A549 (cell line): ENCODE measurements at regions not wholly inside any gene's neighbourhood (a gene's known extent, or its start where the extent isn't known, plus 50 kb on each side); places are given as distances from the start of the nearest gene placed in this dataset.
A peak's percentile ranks its signal among the peaks of the same experiment; 100 is the strongest.

Source experiments
- ATAC-seq, 2 experiments: fragments of 200-7000 bp in 1 of 2; fragments of >200 bp in 1 of 2; cut with Nextera tagmentation in 1 of 2; cut with Tn5 transposase in 1 of 2; 3 replicates each; pipeline versions ENCODE4 v1.8.0 to v1.9.1; 2018 to 2020; ENCODE audit warnings: mild to moderate bottlenecking in 1 of 2, moderate library complexity in 1 of 2
- CTCF ChIA-PET: fragments of 300-600 bp; sonication (Branson Sonifier 250); formaldehyde crosslinking; extraction: SDS; loops from one replicate; lab custom pipeline; 2021; ENCODE audit warnings: antibody characterized with exemption, inconsistent platforms; lab: Yijun Ruan, JAX
- POLR2A ChIA-PET: fragments of 350-600 bp; formaldehyde crosslinking; extraction: SDS; loops from one replicate; lab custom pipeline; 2021; ENCODE audit warnings: antibody characterized with exemption, inconsistent platforms; lab: Yijun Ruan, JAX
- DNase-seq, 2 experiments: peaks; one replicate each; pipeline versions ENCODE4 v3.0.0 to v3.0.0-alpha.2; 2011 to 2016; ENCODE audit warnings: low read depth in 1 of 2, low spot score in 1 of 2
- FAIRE-seq: peaks from 2 replicates; lab custom pipeline; 2011; peaks lifted over from hg19 to GRCh38; lab: Jason Lieb, UNC
- H3K27ac ChIP-seq, 2 experiments: fragments of >200 bp; sonication (Bioruptor Twin); formaldehyde crosslinking; 3 replicates each; pipeline ENCODE4 v1.5.1; 2016 to 2017
- H3K4me1 ChIP-seq: fragments of >200 bp; sonication (Bioruptor Twin); formaldehyde crosslinking; 3 replicates; pipeline ENCODE4 v1.6.1; 2016
- H3K4me2 ChIP-seq: fragments of >200 bp; sonication (Bioruptor Twin); formaldehyde crosslinking; 3 replicates; pipeline ENCODE4 v1.6.1; 2016
- H3K4me3 ChIP-seq: fragments of >200 bp; sonication (Bioruptor Twin); formaldehyde crosslinking; 3 replicates; pipeline ENCODE4 v1.5.1; 2016
- H3K9me3 ChIP-seq: fragments of >200 bp; sonication (Bioruptor Twin); formaldehyde crosslinking; 3 replicates; pipeline ENCODE4 v1.6.1; 2016
- BHLHE40 ChIP-seq: IDR thresholded peaks from 2 replicates; pipeline ENCODE4 v1.6.1; 2012; ENCODE audit warnings: low read depth, low read length, inconsistent platforms
- CBX2 ChIP-seq: fragments of 200-600 bp; sonication (generic); IDR thresholded peaks from 2 replicates; pipeline ENCODE4 v1.6.1; 2016; ENCODE audit warnings: low read depth, mild to moderate bottlenecking, borderline replicate concordance
- CEBPB ChIP-seq, 2 experiments: fragments of >200 bp in 1 of 2; sonication (Bioruptor Twin) in 1 of 2; formaldehyde crosslinking in 1 of 2; IDR thresholded peaks; 2 replicates each; pipeline ENCODE4 v1.6.1; 2012 to 2016
- CHD2 ChIP-seq: fragments of 150-350 bp; IDR thresholded peaks from 2 replicates; pipeline ENCODE4 v1.6.1; 2014; ENCODE audit warnings: low read length; ENCODE audit not compliant: partially characterized antibody
- CHD4 ChIP-seq: fragments of 200-600 bp; sonication (generic); IDR thresholded peaks from 2 replicates; pipeline ENCODE4 v1.6.1; 2016; ENCODE audit warnings: antibody characterized with exemption, mild to moderate bottlenecking, borderline replicate concordance
- ESRRA ChIP-seq: fragments of 150-350 bp; IDR thresholded peaks from 2 replicates; pipeline ENCODE4 v1.6.1; 2014; ENCODE audit warnings: mild to moderate bottlenecking, low read length, borderline replicate concordance
- FOSB ChIP-seq: fragments of 250-450 bp; sonication (Bioruptor Pico); IDR thresholded peaks from 2 replicates; pipeline ENCODE4 v1.5.0; 2020; ENCODE audit warnings: mild to moderate bottlenecking, moderate library complexity
- FOSL2 ChIP-seq, 2 experiments: fragments of 450-650 bp in 1 of 2; fragments of >200 bp in 1 of 2; sonication (Bioruptor Twin) in 1 of 2; formaldehyde crosslinking; IDR thresholded peaks; 2 replicates each; pipeline versions ENCODE4 v1.5.0 to v1.6.1; 2016 to 2020; ENCODE audit warnings: mild to moderate bottlenecking in 1 of 2, moderate library complexity in 1 of 2
- FOXS1 ChIP-seq: fragments of 250-450 bp; sonication (Bioruptor Pico); IDR thresholded peaks from 2 replicates; pipeline ENCODE4 v1.5.0; 2020; ENCODE audit warnings: mild to moderate bottlenecking, moderate library complexity
- GATA3 ChIP-seq: IDR thresholded peaks from 2 replicates; pipeline ENCODE4 v1.6.1; 2012; ENCODE audit warnings: borderline replicate concordance
- HDAC2 ChIP-seq: fragments of 200-600 bp; sonication (generic); IDR thresholded peaks from 2 replicates; pipeline ENCODE4 v1.6.1; 2016
- HOXB13 ChIP-seq: fragments of 250-450 bp; sonication (Bioruptor Pico); IDR thresholded peaks from 2 replicates; pipeline ENCODE4 v1.5.0; 2020; ENCODE audit warnings: low read depth, mild to moderate bottlenecking, moderate library complexity
- HOXB5 ChIP-seq: fragments of 250-450 bp; sonication (Bioruptor Pico); IDR thresholded peaks from 2 replicates; pipeline ENCODE4 v1.5.0; 2020; ENCODE audit warnings: mild to moderate bottlenecking, moderate library complexity
- JUNB ChIP-seq: fragments of >200 bp; sonication (Bioruptor Twin); formaldehyde crosslinking; IDR thresholded peaks from 2 replicates; pipeline ENCODE4 v1.6.1; 2016
- MAZ ChIP-seq: fragments of 150-350 bp; IDR thresholded peaks from 2 replicates; pipeline ENCODE4 v1.6.1; 2014; ENCODE audit warnings: antibody characterized with exemption, low read depth, low read length, borderline replicate concordance
- MYC ChIP-seq: IDR thresholded peaks from 2 replicates; pipeline ENCODE4 v1.6.1; 2012; ENCODE audit warnings: mild to moderate bottlenecking, inconsistent platforms, low read length, improper control_type of control experiment, borderline replicate concordance
- NR3C1 ChIP-seq: fragments of >200 bp; sonication (Bioruptor Twin); formaldehyde crosslinking; IDR thresholded peaks from 3 replicates; pipeline ENCODE4 v1.6.1; 2017
- RAD21 ChIP-seq, 2 experiments: fragments of >200 bp in 1 of 2; sonication (Bioruptor Twin) in 1 of 2; formaldehyde crosslinking in 1 of 2; IDR thresholded peaks in 1 of 2; conservative IDR thresholded peaks in 1 of 2; 2 replicates in 1 of 2; 3 replicates in 1 of 2; pipeline ENCODE4 v1.6.1; 2012 to 2018; ENCODE audit warnings: inconsistent platforms in 1 of 2
- RARB ChIP-seq: fragments of 250-450 bp; sonication (Bioruptor Pico); IDR thresholded peaks from 2 replicates; pipeline ENCODE4 v1.8.0; 2021; ENCODE audit warnings: mild to moderate bottlenecking, moderate library complexity
- RCOR1 ChIP-seq: fragments of 150-350 bp; IDR thresholded peaks from 2 replicates; pipeline ENCODE4 v1.6.1; 2014; ENCODE audit warnings: antibody characterized with exemption, low read length, low read depth
- REST ChIP-seq: fragments of 200-600 bp; sonication (generic); IDR thresholded peaks from 2 replicates; pipeline ENCODE4 v1.6.1; 2016; ENCODE audit warnings: antibody characterized with exemption, mild to moderate bottlenecking, moderate library complexity
- RFX5 ChIP-seq: fragments of 450-650 bp; IDR thresholded peaks from 2 replicates; pipeline ENCODE4 v1.7.1; 2014; ENCODE audit warnings: antibody characterized with exemption, mild to moderate bottlenecking, moderate library complexity
- RNF2 ChIP-seq: fragments of 200-600 bp; sonication (generic); IDR thresholded peaks from 2 replicates; pipeline ENCODE4 v1.6.1; 2016; ENCODE audit warnings: low read depth, mild to moderate bottlenecking, antibody characterized with exemption, moderate library complexity, borderline replicate concordance
- SMC3 ChIP-seq: fragments of >200 bp; sonication (Bioruptor Twin); formaldehyde crosslinking; IDR thresholded peaks from 3 replicates; pipeline ENCODE4 v1.6.1; 2018; ENCODE audit warnings: inconsistent platforms
- TFCP2L1 ChIP-seq: fragments of 250-450 bp; sonication (Bioruptor Pico); IDR thresholded peaks from 2 replicates; pipeline ENCODE4 v1.5.0; 2021; ENCODE audit warnings: mild to moderate bottlenecking
- WGBS: methylation state at CpG from one replicate; pipeline ENCODE4 v1.1.6; 2017; ENCODE audit errors: missing lambda C conversion rate; 5-methylcytosine and 5-hydroxymethylcytosine counted together
- TF ChIP-seq, protein P1 (sequence below): IDR thresholded peaks from 2 replicates; pipeline ENCODE4 v1.6.1; 2012; ENCODE audit warnings: low read depth, borderline replicate concordance
- TF ChIP-seq, protein P2 (sequence below): fragments of >200 bp; sonication (Bioruptor Twin); formaldehyde crosslinking; IDR thresholded peaks from 3 replicates; pipeline ENCODE4 v1.6.1; 2016
- TF ChIP-seq, protein P3 (sequence below): IDR thresholded peaks from 2 replicates; pipeline ENCODE4 v1.6.1; 2012
- TF ChIP-seq, protein P4 (sequence below): fragments of 150-350 bp; IDR thresholded peaks from 2 replicates; pipeline ENCODE4 v1.6.1; 2014; ENCODE audit warnings: low read depth, mild to moderate bottlenecking, low read length

- POLR2A ChIA-PET = no interaction called here
- H3K4me1 ChIP-seq = peaks cover 9% of the 10 kb centered on the region; the same call in 1 of the 3 replicates
- TF ChIP-seq ESRRA (no peak), HOXB5 (CRISPR knock-in tag) (no peak), CHD4 (no peak), MAZ (no peak), MYC (no peak), RNF2 (no peak), SMC3 (no peak), TFCP2L1 (no peak), GATA3 (no peak), NR3C1 (no peak), HOXB13 (no peak), FOXS1 (CRISPR knock-in tag) (no peak), FOSL2 (IDR thresholded peaks at IDR 0.05) (no peak), FOSL2 (CRISPR knock-in tag; IDR thresholded peaks at IDR 0.05) (no peak), JUNB (no peak), RCOR1 (no peak), FOSB (no peak)
- TF ChIP-seq, protein P1, sequence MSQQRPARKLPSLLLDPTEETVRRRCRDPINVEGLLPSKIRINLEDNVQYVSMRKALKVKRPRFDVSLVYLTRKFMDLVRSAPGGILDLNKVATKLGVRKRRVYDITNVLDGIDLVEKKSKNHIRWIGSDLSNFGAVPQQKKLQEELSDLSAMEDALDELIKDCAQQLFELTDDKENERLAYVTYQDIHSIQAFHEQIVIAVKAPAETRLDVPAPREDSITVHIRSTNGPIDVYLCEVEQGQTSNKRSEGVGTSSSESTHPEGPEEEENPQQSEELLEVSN = no peak
- TF ChIP-seq, protein P2, sequence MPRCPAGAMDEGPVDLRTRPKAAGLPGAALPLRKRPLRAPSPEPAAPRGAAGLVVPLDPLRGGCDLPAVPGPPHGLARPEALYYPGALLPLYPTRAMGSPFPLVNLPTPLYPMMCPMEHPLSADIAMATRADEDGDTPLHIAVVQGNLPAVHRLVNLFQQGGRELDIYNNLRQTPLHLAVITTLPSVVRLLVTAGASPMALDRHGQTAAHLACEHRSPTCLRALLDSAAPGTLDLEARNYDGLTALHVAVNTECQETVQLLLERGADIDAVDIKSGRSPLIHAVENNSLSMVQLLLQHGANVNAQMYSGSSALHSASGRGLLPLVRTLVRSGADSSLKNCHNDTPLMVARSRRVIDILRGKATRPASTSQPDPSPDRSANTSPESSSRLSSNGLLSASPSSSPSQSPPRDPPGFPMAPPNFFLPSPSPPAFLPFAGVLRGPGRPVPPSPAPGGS = no peak
- TF ChIP-seq, protein P3, sequence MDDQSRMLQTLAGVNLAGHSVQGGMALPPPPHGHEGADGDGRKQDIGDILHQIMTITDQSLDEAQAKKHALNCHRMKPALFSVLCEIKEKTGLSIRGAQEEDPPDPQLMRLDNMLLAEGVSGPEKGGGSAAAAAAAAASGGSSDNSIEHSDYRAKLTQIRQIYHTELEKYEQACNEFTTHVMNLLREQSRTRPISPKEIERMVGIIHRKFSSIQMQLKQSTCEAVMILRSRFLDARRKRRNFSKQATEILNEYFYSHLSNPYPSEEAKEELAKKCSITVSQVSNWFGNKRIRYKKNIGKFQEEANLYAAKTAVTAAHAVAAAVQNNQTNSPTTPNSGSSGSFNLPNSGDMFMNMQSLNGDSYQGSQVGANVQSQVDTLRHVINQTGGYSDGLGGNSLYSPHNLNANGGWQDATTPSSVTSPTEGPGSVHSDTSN = no peak
- TF ChIP-seq, protein P4, sequence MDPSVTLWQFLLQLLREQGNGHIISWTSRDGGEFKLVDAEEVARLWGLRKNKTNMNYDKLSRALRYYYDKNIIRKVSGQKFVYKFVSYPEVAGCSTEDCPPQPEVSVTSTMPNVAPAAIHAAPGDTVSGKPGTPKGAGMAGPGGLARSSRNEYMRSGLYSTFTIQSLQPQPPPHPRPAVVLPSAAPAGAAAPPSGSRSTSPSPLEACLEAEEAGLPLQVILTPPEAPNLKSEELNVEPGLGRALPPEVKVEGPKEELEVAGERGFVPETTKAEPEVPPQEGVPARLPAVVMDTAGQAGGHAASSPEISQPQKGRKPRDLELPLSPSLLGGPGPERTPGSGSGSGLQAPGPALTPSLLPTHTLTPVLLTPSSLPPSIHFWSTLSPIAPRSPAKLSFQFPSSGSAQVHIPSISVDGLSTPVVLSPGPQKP = no peak
- TF ChIP-seq, all 56 proteins: peak for 0
- Histone ChIP-seq H3K9me3 (peaks cover 4% of the 10 kb centered on the region; the same call in 2 of the 3 replicates), H3K27ac (peak overlapping the region; percentile 4 to 52; a peak in 2 of 6 replicates), H3K4me2 (peak overlapping the region; percentile 49), H3K4me3 (no peak overlapping the region)
- whole genome bisulfite sequencing = 47% methylated on average over 6 of the region's 6 CpGs
- DNase-seq = peak in 1 of 2 experiments; percentile 62
- FAIRE-seq = no peak
- peak; percentile 74 to 80; a peak in 5 of 6 replicates for ATAC-seq
- CTCF ChIA-PET = no interaction called here
Observed at GRCh38 chr5:56429110-56429561, 196.0 kb upstream of the ANKRD55 start.

- ChIA-PET CTCF (interaction anchor here (0.9 kb wide), 1 partner anchor 34 kb away, joined by 3 read pairs; no protein-coding TSS in a partner anchor), POLR2A (no interaction called here)
- DNase-seq = no peak
- H3K4me3 ChIP-seq = no peak overlapping the region
- no peak for FAIRE-seq
- whole genome bisulfite sequencing = 85% methylated on average over 4 of the region's 4 CpGs
- H3K27ac ChIP-seq = no peak overlapping the region
- peaks cover 16% of the 10 kb centered on the region for H3K9me3 ChIP-seq
- ATAC-seq = no peak
- peaks cover 9% of the 10 kb centered on the region; the same call in 1 of the 3 replicates for H3K4me1 ChIP-seq
- no peak overlapping the region for H3K4me2 ChIP-seq
- TF ChIP-seq CEBPB (IDR thresholded peaks at IDR 0.05) (no peak), CHD2 (no peak), CBX2 (no peak), BHLHE40 (no peak), RFX5 (no peak), HDAC2 (no peak), JUNB (no peak), RARB (no peak), REST (no peak), RAD21 (conservative IDR thresholded peaks at IDR 0.05 in 1 of 2, IDR thresholded peaks at IDR 0.05 in 1 of 2) (no peak), RNF2 (no peak)
- TF ChIP-seq, protein P3 = no peak
- TF ChIP-seq, protein P1 = no peak
Observed at GRCh38 chr5:56426693-56427092, 193.6 kb upstream of the ANKRD55 start.
